H1 (cell line): ENCODE measurements at regions not wholly inside any gene's neighbourhood (a gene's known extent, or its start where the extent isn't known, plus 50 kb on each side); places are given as distances from the start of the nearest gene placed in this dataset.

Experiments used
- ATF3 ChIP-seq: IDR thresholded peaks from 2 replicates; pipeline ENCODE4 v1.6.1; 2011; ENCODE audit warnings: low read depth, mild to moderate bottlenecking, low read length; ENCODE audit not compliant: insufficient read depth
- CTCF ChIP-seq, 3 experiments: IDR thresholded peaks; 1 replicate in 2 of 3; 2 replicates in 1 of 3; pipeline versions ENCODE4 v1.5.1 to v1.6.1; 2011; ENCODE audit warnings: low read length in 3 of 3, mild to moderate bottlenecking in 3 of 3, inconsistent platforms in 2 of 3, low read depth in 1 of 3, moderate library complexity in 1 of 3; ENCODE audit not compliant: insufficient read depth in 1 of 3; ENCODE audit errors: control extremely low read depth in 1 of 3
- EGR1 ChIP-seq: IDR thresholded peaks from 2 replicates; pipeline ENCODE4 v1.6.1; 2011; ENCODE audit warnings: low read depth, low read length, borderline replicate concordance
- MAFK ChIP-seq: IDR thresholded peaks from 2 replicates; pipeline ENCODE4 v1.6.1; 2012; ENCODE audit warnings: low read depth, mild to moderate bottlenecking, improper control_type of control experiment, low read length
- POLR2AphosphoS5 ChIP-seq: IDR thresholded peaks from 2 replicates; pipeline ENCODE4 v1.6.1; 2011; ENCODE audit warnings: low read depth, low read length
- RXRA ChIP-seq: IDR thresholded peaks from 2 replicates; pipeline ENCODE4 v1.6.1; 2011; ENCODE audit warnings: low read depth, mild to moderate bottlenecking, low read length, moderate library complexity; ENCODE audit not compliant: insufficient read depth
- SP1 ChIP-seq: IDR thresholded peaks from 2 replicates; pipeline ENCODE4 v1.6.1; 2011; ENCODE audit warnings: low read depth, low read length
- TBP ChIP-seq: IDR thresholded peaks from 2 replicates; pipeline ENCODE4 v1.6.1; 2011; ENCODE audit warnings: low read depth, low read length, improper control_type of control experiment
- YY1 ChIP-seq: IDR thresholded peaks from 2 replicates; pipeline ENCODE4 v1.6.1; 2011; ENCODE audit warnings: low read depth, mild to moderate bottlenecking, low read length

GRCh38 chr4:24656906-24657305, 72.6 kb upstream of the DHX15 start:
- no peak for TF ChIP-seq CTCF (IDR thresholded peaks at IDR 0.05; ENCODE audit: control extremely low read depth in 1 of 3, insufficient read depth in 1 of 3, low read depth in 1 of 3, low read length in 3 of 3)
- TF ChIP-seq POLR2AphosphoS5, result no peak
- TF ChIP-seq RXRA, result no peak
- no peak for TF ChIP-seq MAFK
- no peak for TF ChIP-seq EGR1
- TF ChIP-seq YY1, result no peak
- no peak for TF ChIP-seq TBP
- TF ChIP-seq ATF3, result no peak
- TF ChIP-seq SP1, result no peak
